ENCODE measurements at regions not wholly inside any gene's neighbourhood (a gene's known extent, or its start where the extent isn't known, plus 50 kb on each side); places are given as distances from the start of the nearest gene placed in this dataset.

GRCh38 chr10:108822026-108822425 lies 1101.3 kb downstream of the XPNPEP1 start (continued):
- TF ChIP-seq, protein P1, sequence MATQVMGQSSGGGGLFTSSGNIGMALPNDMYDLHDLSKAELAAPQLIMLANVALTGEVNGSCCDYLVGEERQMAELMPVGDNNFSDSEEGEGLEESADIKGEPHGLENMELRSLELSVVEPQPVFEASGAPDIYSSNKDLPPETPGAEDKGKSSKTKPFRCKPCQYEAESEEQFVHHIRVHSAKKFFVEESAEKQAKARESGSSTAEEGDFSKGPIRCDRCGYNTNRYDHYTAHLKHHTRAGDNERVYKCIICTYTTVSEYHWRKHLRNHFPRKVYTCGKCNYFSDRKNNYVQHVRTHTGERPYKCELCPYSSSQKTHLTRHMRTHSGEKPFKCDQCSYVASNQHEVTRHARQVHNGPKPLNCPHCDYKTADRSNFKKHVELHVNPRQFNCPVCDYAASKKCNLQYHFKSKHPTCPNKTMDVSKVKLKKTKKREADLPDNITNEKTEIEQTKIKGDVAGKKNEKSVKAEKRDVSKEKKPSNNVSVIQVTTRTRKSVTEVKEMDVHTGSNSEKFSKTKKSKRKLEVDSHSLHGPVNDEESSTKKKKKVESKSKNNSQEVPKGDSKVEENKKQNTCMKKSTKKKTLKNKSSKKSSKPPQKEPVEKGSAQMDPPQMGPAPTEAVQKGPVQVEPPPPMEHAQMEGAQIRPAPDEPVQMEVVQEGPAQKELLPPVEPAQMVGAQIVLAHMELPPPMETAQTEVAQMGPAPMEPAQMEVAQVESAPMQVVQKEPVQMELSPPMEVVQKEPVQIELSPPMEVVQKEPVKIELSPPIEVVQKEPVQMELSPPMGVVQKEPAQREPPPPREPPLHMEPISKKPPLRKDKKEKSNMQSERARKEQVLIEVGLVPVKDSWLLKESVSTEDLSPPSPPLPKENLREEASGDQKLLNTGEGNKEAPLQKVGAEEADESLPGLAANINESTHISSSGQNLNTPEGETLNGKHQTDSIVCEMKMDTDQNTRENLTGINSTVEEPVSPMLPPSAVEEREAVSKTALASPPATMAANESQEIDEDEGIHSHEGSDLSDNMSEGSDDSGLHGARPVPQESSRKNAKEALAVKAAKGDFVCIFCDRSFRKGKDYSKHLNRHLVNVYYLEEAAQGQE (IDR thresholded peaks at IDR 0.05; ENCODE audit: unreplicated experiment) = no peak
- TF ChIP-seq, protein P2, sequence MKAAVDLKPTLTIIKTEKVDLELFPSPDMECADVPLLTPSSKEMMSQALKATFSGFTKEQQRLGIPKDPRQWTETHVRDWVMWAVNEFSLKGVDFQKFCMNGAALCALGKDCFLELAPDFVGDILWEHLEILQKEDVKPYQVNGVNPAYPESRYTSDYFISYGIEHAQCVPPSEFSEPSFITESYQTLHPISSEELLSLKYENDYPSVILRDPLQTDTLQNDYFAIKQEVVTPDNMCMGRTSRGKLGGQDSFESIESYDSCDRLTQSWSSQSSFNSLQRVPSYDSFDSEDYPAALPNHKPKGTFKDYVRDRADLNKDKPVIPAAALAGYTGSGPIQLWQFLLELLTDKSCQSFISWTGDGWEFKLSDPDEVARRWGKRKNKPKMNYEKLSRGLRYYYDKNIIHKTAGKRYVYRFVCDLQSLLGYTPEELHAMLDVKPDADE (IDR thresholded peaks at IDR 0.05) = no peak
- TF ChIP-seq CTCF (conservative IDR thresholded peaks at IDR 0.05; ENCODE audit: low read depth in 2 of 2) (no peak), NANOG (IDR thresholded peaks at IDR 0.05; ENCODE audit: borderline replicate concordance) (no peak), ZNF114 (CRISPR knock-in tag; IDR thresholded peaks at IDR 0.05) (no peak), POLR2AphosphoS5 (IDR thresholded peaks at IDR 0.05; ENCODE audit: low read depth) (no peak), EZH2 (IDR thresholded peaks at IDR 0.05; ENCODE audit: low read depth, unreplicated experiment) (no peak), JUNB (IDR thresholded peaks at IDR 0.05; ENCODE audit: unreplicated experiment) (no peak), EZH2phosphoT487 (IDR thresholded peaks at IDR 0.05; ENCODE audit: unreplicated experiment) (no peak), CREB1 (CRISPR knock-in tag; IDR thresholded peaks at IDR 0.05; ENCODE audit: low read depth) (no peak), STAT1 (IDR thresholded peaks at IDR 0.05; ENCODE audit: unreplicated experiment) (no peak)

DNA sequence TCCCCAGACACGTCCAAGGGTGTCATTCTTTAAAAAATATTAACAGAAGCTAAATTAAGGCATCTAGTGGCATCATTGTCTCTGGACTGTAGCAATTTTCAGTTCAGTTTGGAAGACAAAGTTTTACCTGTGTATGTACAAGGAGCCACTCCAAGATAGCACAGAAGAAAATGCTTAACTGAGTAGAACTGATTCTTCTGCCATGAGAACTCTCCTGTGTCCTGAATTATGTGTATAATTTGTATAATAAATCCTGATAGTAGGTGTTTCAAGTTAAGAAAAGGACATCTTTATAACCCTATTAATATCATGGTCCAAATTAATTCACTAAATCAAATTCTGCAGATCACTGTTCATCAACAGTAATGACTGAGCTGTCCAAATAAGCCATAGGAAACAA lies 1104.0 kb downstream of the XPNPEP1 start:
- Mint-ChIP-seq H3K36me3 (ENCODE audit: low read depth) (no peaks in the 10 kb centered on the region), H3K27me3 (ENCODE audit: insufficient read depth, low read depth, poor library complexity) (no peaks in the 10 kb centered on the region)
- TF ChIP-seq CTCF (conservative IDR thresholded peaks at IDR 0.05; ENCODE audit: low read depth in 2 of 2) (no peak), CREB1 (CRISPR knock-in tag; IDR thresholded peaks at IDR 0.05; ENCODE audit: low read depth) (no peak), ZNF331 (CRISPR knock-in tag; IDR thresholded peaks at IDR 0.05; ENCODE audit: low read depth) (no peak)

More for the DNA sequence above, 1104.0 kb downstream of the XPNPEP1 start:
- no peak overlapping the region for H2AFZ ChIP-seq
- no peaks in the 10 kb centered on the region for H3F3A ChIP-seq (replicated peaks; ENCODE audit: low read depth)
- Mint-ChIP-seq H3K4me3 (no peak overlapping the region), H3K27ac (no peak overlapping the region), H3K4me1 (no peaks in the 10 kb centered on the region), H3K9me3 (no peaks in the 10 kb centered on the region)
- no peaks in the 10 kb centered on the region for H3K36me3 ChIP-seq (ENCODE audit: insufficient read depth)
- H3K4me1 ChIP-seq (ENCODE audit: insufficient read depth) = no peaks in the 10 kb centered on the region
- no peak overlapping the region for H3K27ac ChIP-seq (ENCODE audit: low read depth)
- H3K9me2 ChIP-seq (ENCODE audit: insufficient read depth) = 0 out of 2 replicates have a peak, but pooled peaks cover 7% of the 10 kb centered on the region
- H3K4me3 ChIP-seq = no peak overlapping the region
- no peaks in the 10 kb centered on the region for H4K20me1 ChIP-seq (replicated peaks; ENCODE audit: insufficient read depth)
- no peak for ATAC-seq
- no peaks in the 10 kb centered on the region for H3K27me3 ChIP-seq (ENCODE audit: insufficient read depth)
- no peak overlapping the region for H3K4me2 ChIP-seq
- no peaks in the 10 kb centered on the region for H3K79me2 ChIP-seq (replicated peaks; ENCODE audit: insufficient read depth)
- no peak for DNase-seq (ENCODE audit: low spot score)

All from GM23338 (cell line).